Keratinocyte (primary cell): ENCODE measurements at regions not wholly inside any gene's neighbourhood (a gene's known extent, or its start where the extent isn't known, plus 50 kb on each side); places are given as distances from the start of the nearest gene placed in this dataset.
"Not testable (repeated sequence)": the region's sequence is repeated elsewhere in the genome, so short reads cannot be mapped to it uniquely, and the experiment has no call there.

ENCODE experiments used
- DNase-seq: peaks from one replicate; pipeline ENCODE4 v3.0.0-alpha.2; 2011; ENCODE audit warnings: low read depth, missing footprints, low spot score
- FAIRE-seq: peaks from 2 replicates; lab custom pipeline; 2011; peaks lifted over from hg19 to GRCh38; lab: Jason Lieb, UNC
- H2AFZ ChIP-seq: 2 replicates; pipeline ENCODE4 v1.6.0; 2012; ENCODE audit warnings: low read length, control low read depth, inconsistent platforms; ENCODE audit not compliant: control insufficient read depth
- H3K27ac ChIP-seq: 2 replicates; pipeline ENCODE4 v1.5.1; 2011; ENCODE audit warnings: low read length; ENCODE audit not compliant: control insufficient read depth, insufficient read depth
- H3K27me3 ChIP-seq: 3 replicates; pipeline ENCODE4 v1.6.0; 2011; ENCODE audit warnings: low read length; ENCODE audit not compliant: control insufficient read depth, insufficient read depth; ENCODE audit errors: extremely low read depth
- H3K36me3 ChIP-seq, 2 experiments: 2 replicates in 1 of 2; 3 replicates in 1 of 2; pipeline ENCODE4 v1.5.1; 2011; ENCODE audit warnings: low read length in 2 of 2, mild to moderate bottlenecking in 1 of 2; ENCODE audit not compliant: control insufficient read depth in 2 of 2, insufficient read depth in 2 of 2; ENCODE audit errors: extremely low read depth in 1 of 2
- H3K4me1 ChIP-seq: 3 replicates; pipeline ENCODE4 v1.5.1; 2011; ENCODE audit warnings: low read length; ENCODE audit not compliant: control insufficient read depth, insufficient read depth; ENCODE audit errors: extremely low read depth
- H3K4me2 ChIP-seq: 3 replicates; pipeline ENCODE4 v1.6.0; 2011; ENCODE audit warnings: low read depth, low read length; ENCODE audit not compliant: control insufficient read depth, insufficient read depth; ENCODE audit errors: extremely low read depth
- H3K4me3 ChIP-seq, 3 experiments: fragments of 200-600 bp in 1 of 3; sonication (generic) in 1 of 3; 2 replicates in 2 of 3; 3 replicates in 1 of 3; pipeline ENCODE4 v1.5.1; 2011 to 2016; ENCODE audit warnings: low read length in 3 of 3, mild to moderate bottlenecking in 3 of 3, control low read depth in 2 of 3, inconsistent platforms in 1 of 3, low read depth in 1 of 3, mixed read lengths in 1 of 3, mixed run types in 1 of 3, moderate library complexity in 1 of 3; ENCODE audit not compliant: control insufficient read depth in 2 of 3, insufficient read depth in 2 of 3; ENCODE audit errors: extremely low read depth in 1 of 3
- H3K79me2 ChIP-seq: 2 replicates; pipeline ENCODE4 v1.6.0; 2012; ENCODE audit warnings: low read length; ENCODE audit not compliant: control insufficient read depth, insufficient read depth
- H3K9ac ChIP-seq: 3 replicates; pipeline ENCODE4 v1.6.0; 2011; ENCODE audit warnings: low read length; ENCODE audit not compliant: control insufficient read depth, insufficient read depth; ENCODE audit errors: extremely low read depth
- H3K9me1 ChIP-seq: 3 replicates; pipeline ENCODE4 v1.6.0; 2011; ENCODE audit warnings: low read length; ENCODE audit not compliant: control insufficient read depth, insufficient read depth; ENCODE audit errors: extremely low read depth
- H3K9me3 ChIP-seq: 2 replicates; pipeline ENCODE4 v1.5.1; 2012; ENCODE audit warnings: low read depth, low read length; ENCODE audit not compliant: control insufficient read depth
- H4K20me1 ChIP-seq: 3 replicates; pipeline ENCODE4 v1.6.0; 2011; ENCODE audit warnings: low read length; ENCODE audit not compliant: control insufficient read depth, insufficient read depth; ENCODE audit errors: extremely low read depth
- CTCF ChIP-seq, 3 experiments: IDR thresholded peaks in 1 of 3; conservative IDR thresholded peaks in 1 of 3; optimal IDR thresholded peaks in 1 of 3; 2 replicates in 2 of 3; 3 replicates in 1 of 3; pipeline versions ENCODE3 to v1.5.1; 2011; ENCODE audit warnings: low read length in 3 of 3, mild to moderate bottlenecking in 3 of 3, moderate library complexity in 2 of 3, control low read depth in 1 of 3, inconsistent platforms in 1 of 3; ENCODE audit not compliant: insufficient read depth in 2 of 3; ENCODE audit errors: extremely low read depth in 1 of 3
- EZH2 ChIP-seq: IDR thresholded peaks from one replicate; pipeline ENCODE4 v1.6.1; 2012; ENCODE audit warnings: inconsistent platforms, mild to moderate bottlenecking, low read length, moderate library complexity
- dilution Hi-C: fragments of 300-500 bp; cut with MboI; formaldehyde crosslinking; loops from one replicate; pipeline ENCODE4 v1.7.0; 2020; ENCODE audit warnings: low sequenced_read_pairs; ENCODE audit not compliant: extremely low pct_ligation_motif_present

GRCh38 chr7:156568258-156568657, 72.3 kb upstream of the RNF32 start:
- Histone ChIP-seq H3K27ac (no peak overlapping the region), H2AFZ (no peak overlapping the region), H3K27me3 (no peaks in the 10 kb centered on the region), H3K4me2 (no peak overlapping the region), H3K9me3 (no peaks in the 10 kb centered on the region), H3K4me3 (no peak overlapping the region), H3K9me1 (no peaks in the 10 kb centered on the region), H3K79me2 (no peaks in the 10 kb centered on the region), H4K20me1 (no peaks in the 10 kb centered on the region), H3K9ac (no peak overlapping the region), H3K4me1 (no peaks in the 10 kb centered on the region), H3K36me3 (no peaks in the 10 kb centered on the region)
- dilution Hi-C loops = no loop called here
- DNase-seq (no peak), FAIRE-seq (no peak)
- TF ChIP-seq CTCF (optimal IDR thresholded peaks at IDR 0.05 in 1 of 3, IDR thresholded peaks at IDR 0.05 in 1 of 3, conservative IDR thresholded peaks at IDR 0.05 in 1 of 3; ENCODE audit: extremely low read depth in 1 of 3, insufficient read depth in 2 of 3, low read length in 3 of 3) = no peak
- TF ChIP-seq EZH2 = no peak

GRCh38 chr7:156566812-156567549, 73.6 kb upstream of the RNF32 start:
- Histone ChIP-seq H3K4me2 (no peak overlapping the region), H3K9me1 (no peaks in the 10 kb centered on the region), H3K79me2 (no peaks in the 10 kb centered on the region), H3K4me1 (no peaks in the 10 kb centered on the region), H3K4me3 (no peak overlapping the region), H3K27ac (no peak overlapping the region), H3K36me3 (no peaks in the 10 kb centered on the region), H3K9ac (no peak overlapping the region), H3K27me3 (no peaks in the 10 kb centered on the region), H4K20me1 (no peaks in the 10 kb centered on the region), H3K9me3 (no peaks in the 10 kb centered on the region), H2AFZ (no peak overlapping the region)
- dilution Hi-C loops = no loop called here
- no peak for DNase-seq
- no peak for FAIRE-seq
- TF ChIP-seq EZH2 (no peak), CTCF (optimal IDR thresholded peaks at IDR 0.05 in 1 of 3, IDR thresholded peaks at IDR 0.05 in 1 of 3, conservative IDR thresholded peaks at IDR 0.05 in 1 of 3; ENCODE audit: extremely low read depth in 1 of 3, insufficient read depth in 2 of 3, low read length in 3 of 3) (no peak)

- H3K9me3 ChIP-seq, H3K36me3 ChIP-seq, dilution Hi-C loops, H3K4me2 ChIP-seq, H3K4me1 ChIP-seq, H3K9me1 ChIP-seq, H2AFZ ChIP-seq, H3K4me3 ChIP-seq, FAIRE-seq, H3K79me2 ChIP-seq, H3K27ac ChIP-seq, H3K27me3 ChIP-seq, DNase-seq, H3K9ac ChIP-seq, H4K20me1 ChIP-seq: not testable (repeated sequence)
Measured at GRCh38 chr7:156565002-156565401, 75.6 kb upstream of the RNF32 start.
